ENCODE measurements at regions not wholly inside any gene's neighbourhood (a gene's known extent, or its start where the extent isn't known, plus 50 kb on each side); places are given as distances from the start of the nearest gene placed in this dataset.

DNA sequence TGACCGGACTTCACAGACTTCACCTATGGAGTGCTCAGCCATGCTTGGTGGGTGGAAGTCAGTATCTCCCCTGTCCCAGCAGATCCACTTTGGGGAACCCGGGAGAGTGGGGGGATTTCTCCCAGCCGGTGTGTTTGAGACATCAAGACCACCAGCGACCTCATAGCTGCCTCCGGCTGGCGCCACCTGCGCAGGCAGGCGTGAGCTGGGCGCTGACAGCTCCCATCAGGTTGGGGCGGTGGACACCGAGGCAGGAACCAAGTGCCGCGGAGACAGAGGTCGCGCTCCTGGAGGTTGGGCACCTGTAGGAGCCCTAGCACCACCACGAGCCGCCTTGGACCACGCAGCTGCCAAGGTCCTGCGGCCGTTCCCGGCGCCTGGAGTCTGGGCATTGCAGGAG, 124.0 kb upstream of the LARP1 start:
- ATAC-seq (no peak), DNase-seq (ENCODE audit: low read depth, low spot score) (no peak)
- H3K9me3 ChIP-seq (ENCODE audit: control insufficient read depth, insufficient read depth, low read depth, low read length), result no peaks in the 10 kb centered on the region
- H3K4me1 ChIP-seq (ENCODE audit: control insufficient read depth, insufficient read depth, low read length), result no peaks in the 10 kb centered on the region
- ChIA-PET POLR2A (no interaction called here), CTCF (interaction anchor here (0.6 to 0.7 kb wide), 2 partner anchors 61 to 493 kb away, joined by 3 to 4 read pairs; no protein-coding TSS in a partner anchor)
- H3K36me3 ChIP-seq (ENCODE audit: control insufficient read depth, insufficient read depth, low read length), result no peaks in the 10 kb centered on the region
- 0 out of 2 replicates have a peak, but pooled peaks cover 3% of the 10 kb centered on the region for H3K27me3 ChIP-seq (ENCODE audit: control insufficient read depth, insufficient read depth, low read length)
- no peak overlapping the region for H3K27ac ChIP-seq (ENCODE audit: low read length)
- no TSS peak for BruUV-seq (replicated peaks)
- TF ChIP-seq, protein P1, sequence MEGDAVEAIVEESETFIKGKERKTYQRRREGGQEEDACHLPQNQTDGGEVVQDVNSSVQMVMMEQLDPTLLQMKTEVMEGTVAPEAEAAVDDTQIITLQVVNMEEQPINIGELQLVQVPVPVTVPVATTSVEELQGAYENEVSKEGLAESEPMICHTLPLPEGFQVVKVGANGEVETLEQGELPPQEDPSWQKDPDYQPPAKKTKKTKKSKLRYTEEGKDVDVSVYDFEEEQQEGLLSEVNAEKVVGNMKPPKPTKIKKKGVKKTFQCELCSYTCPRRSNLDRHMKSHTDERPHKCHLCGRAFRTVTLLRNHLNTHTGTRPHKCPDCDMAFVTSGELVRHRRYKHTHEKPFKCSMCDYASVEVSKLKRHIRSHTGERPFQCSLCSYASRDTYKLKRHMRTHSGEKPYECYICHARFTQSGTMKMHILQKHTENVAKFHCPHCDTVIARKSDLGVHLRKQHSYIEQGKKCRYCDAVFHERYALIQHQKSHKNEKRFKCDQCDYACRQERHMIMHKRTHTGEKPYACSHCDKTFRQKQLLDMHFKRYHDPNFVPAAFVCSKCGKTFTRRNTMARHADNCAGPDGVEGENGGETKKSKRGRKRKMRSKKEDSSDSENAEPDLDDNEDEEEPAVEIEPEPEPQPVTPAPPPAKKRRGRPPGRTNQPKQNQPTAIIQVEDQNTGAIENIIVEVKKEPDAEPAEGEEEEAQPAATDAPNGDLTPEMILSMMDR (IDR thresholded peaks at IDR 0.05), result no peak
- TF ChIP-seq, protein P2, sequence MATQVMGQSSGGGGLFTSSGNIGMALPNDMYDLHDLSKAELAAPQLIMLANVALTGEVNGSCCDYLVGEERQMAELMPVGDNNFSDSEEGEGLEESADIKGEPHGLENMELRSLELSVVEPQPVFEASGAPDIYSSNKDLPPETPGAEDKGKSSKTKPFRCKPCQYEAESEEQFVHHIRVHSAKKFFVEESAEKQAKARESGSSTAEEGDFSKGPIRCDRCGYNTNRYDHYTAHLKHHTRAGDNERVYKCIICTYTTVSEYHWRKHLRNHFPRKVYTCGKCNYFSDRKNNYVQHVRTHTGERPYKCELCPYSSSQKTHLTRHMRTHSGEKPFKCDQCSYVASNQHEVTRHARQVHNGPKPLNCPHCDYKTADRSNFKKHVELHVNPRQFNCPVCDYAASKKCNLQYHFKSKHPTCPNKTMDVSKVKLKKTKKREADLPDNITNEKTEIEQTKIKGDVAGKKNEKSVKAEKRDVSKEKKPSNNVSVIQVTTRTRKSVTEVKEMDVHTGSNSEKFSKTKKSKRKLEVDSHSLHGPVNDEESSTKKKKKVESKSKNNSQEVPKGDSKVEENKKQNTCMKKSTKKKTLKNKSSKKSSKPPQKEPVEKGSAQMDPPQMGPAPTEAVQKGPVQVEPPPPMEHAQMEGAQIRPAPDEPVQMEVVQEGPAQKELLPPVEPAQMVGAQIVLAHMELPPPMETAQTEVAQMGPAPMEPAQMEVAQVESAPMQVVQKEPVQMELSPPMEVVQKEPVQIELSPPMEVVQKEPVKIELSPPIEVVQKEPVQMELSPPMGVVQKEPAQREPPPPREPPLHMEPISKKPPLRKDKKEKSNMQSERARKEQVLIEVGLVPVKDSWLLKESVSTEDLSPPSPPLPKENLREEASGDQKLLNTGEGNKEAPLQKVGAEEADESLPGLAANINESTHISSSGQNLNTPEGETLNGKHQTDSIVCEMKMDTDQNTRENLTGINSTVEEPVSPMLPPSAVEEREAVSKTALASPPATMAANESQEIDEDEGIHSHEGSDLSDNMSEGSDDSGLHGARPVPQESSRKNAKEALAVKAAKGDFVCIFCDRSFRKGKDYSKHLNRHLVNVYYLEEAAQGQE (IDR thresholded peaks at IDR 0.05; ENCODE audit: insufficient read depth in 1 of 2, low read depth in 2 of 2, low read length in 1 of 2), result no peak
- TF ChIP-seq POLR2AphosphoS5 (IDR thresholded peaks at IDR 0.05; ENCODE audit: low read depth, low read length) (no peak), TCF7L2 (IDR thresholded peaks at IDR 0.05; ENCODE audit: low read depth, low read length) (no peak), SIN3A (IDR thresholded peaks at IDR 0.05; ENCODE audit: borderline replicate concordance, insufficient read depth, low read depth, low read length) (no peak)
- in situ Hi-C loops (cut with HindIII; ENCODE audit: low pct_unique_long_range_greater_than_20kb, low sequenced_read_pairs) (no loop called here), intact Hi-C loops (cut with micrococcal nuclease; ENCODE audit: unreplicated experiment) (loop anchor here (10.0 kb wide), 1 partner anchor 656 kb away; no protein-coding TSS in a partner anchor)
- no peak overlapping the region for H3K4me3 ChIP-seq (ENCODE audit: low read depth in 2 of 2, low read length in 2 of 2)

DNA sequence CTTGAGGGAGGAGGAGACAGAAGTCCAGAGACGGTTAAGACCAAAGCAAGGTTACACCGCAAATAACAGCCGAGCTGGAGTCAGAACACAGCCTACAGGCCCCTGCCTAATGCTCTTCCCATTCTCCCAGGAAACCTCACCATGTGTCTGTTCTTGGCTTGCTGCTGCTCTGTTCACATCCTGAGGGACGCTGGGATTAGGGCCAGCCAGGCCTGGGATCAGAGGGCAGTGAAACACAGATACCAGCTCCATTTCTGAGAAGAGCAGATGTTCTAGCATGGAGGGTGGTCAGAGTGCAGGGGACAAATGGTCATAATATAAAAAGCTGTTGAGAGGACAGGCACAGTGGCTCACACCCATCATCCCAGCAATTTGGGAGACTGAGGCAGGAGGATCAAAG, 124.8 kb upstream of the LARP1 start:
- Histone ChIP-seq H3K36me3 (ENCODE audit: control insufficient read depth, insufficient read depth, low read length) (no peaks in the 10 kb centered on the region), H3K9me3 (ENCODE audit: control insufficient read depth, insufficient read depth, low read depth, low read length) (no peaks in the 10 kb centered on the region), H3K27me3 (ENCODE audit: control insufficient read depth, insufficient read depth, low read length) (0 out of 2 replicates have a peak, but pooled peaks cover 1% of the 10 kb centered on the region), H3K4me3 (ENCODE audit: low read depth in 2 of 2, low read length in 2 of 2) (no peak overlapping the region), H3K4me1 (ENCODE audit: control insufficient read depth, insufficient read depth, low read length) (no peaks in the 10 kb centered on the region), H3K27ac (ENCODE audit: low read length) (no peak overlapping the region)
- in situ Hi-C loops (cut with HindIII; ENCODE audit: low pct_unique_long_range_greater_than_20kb, low sequenced_read_pairs) (no loop called here), intact Hi-C loops (cut with micrococcal nuclease; ENCODE audit: unreplicated experiment) (loop anchor here (10.0 kb wide), 1 partner anchor 656 kb away; no protein-coding TSS in a partner anchor)
- BruUV-seq (replicated peaks), result no TSS peak
- POLR2A ChIA-PET, result no interaction called here
- TF ChIP-seq, protein P1 (IDR thresholded peaks at IDR 0.05), result no peak
- no peak for TF ChIP-seq POLR2AphosphoS5 (IDR thresholded peaks at IDR 0.05; ENCODE audit: low read depth, low read length)
- TF ChIP-seq SIN3A (IDR thresholded peaks at IDR 0.05; ENCODE audit: borderline replicate concordance, insufficient read depth, low read depth, low read length), result no peak
- no peak for TF ChIP-seq TCF7L2 (IDR thresholded peaks at IDR 0.05; ENCODE audit: low read depth, low read length)
- TF ChIP-seq, protein P2 (IDR thresholded peaks at IDR 0.05; ENCODE audit: insufficient read depth in 1 of 2, low read depth in 2 of 2, low read length in 1 of 2), result no peak
- DNase-seq (ENCODE audit: low read depth, low spot score) (no peak), ATAC-seq (no peak)
- CTCF ChIA-PET, result interaction anchor here (0.6 kb wide), 1 partner anchor 102 kb away, joined by 3 read pairs; no protein-coding TSS in a partner anchor
